Skeletal muscle cell (primary cell): ENCODE measurements at regions not wholly inside any gene's neighbourhood (a gene's known extent, or its start where the extent isn't known, plus 50 kb on each side); places are given as distances from the start of the nearest gene placed in this dataset.

ENCODE experiments used
- DNase-seq: peaks from one replicate; pipeline ENCODE4 v3.0.0-alpha.2; 2010; ENCODE audit warnings: low read depth
- H3K4me3 ChIP-seq: 2 replicates; pipeline ENCODE4 v1.5.1; 2011; ENCODE audit warnings: low read depth, mild to moderate bottlenecking, control low read depth, low read length, moderate library complexity

GRCh38 chr10:128994598-128995143, 472.4 kb upstream of the MGMT start:
- DNase-seq = no peak
- H3K4me3 ChIP-seq = no peak overlapping the region

GRCh38 chr10:128995676-128996075, 471.4 kb upstream of the MGMT start:
- no peak for DNase-seq
- no peak overlapping the region for H3K4me3 ChIP-seq

- H3K4me3 ChIP-seq = no peak overlapping the region
- DNase-seq = no peak
Measured at GRCh38 chr10:128996092-128996491, 470.9 kb upstream of the MGMT start.

DNA sequence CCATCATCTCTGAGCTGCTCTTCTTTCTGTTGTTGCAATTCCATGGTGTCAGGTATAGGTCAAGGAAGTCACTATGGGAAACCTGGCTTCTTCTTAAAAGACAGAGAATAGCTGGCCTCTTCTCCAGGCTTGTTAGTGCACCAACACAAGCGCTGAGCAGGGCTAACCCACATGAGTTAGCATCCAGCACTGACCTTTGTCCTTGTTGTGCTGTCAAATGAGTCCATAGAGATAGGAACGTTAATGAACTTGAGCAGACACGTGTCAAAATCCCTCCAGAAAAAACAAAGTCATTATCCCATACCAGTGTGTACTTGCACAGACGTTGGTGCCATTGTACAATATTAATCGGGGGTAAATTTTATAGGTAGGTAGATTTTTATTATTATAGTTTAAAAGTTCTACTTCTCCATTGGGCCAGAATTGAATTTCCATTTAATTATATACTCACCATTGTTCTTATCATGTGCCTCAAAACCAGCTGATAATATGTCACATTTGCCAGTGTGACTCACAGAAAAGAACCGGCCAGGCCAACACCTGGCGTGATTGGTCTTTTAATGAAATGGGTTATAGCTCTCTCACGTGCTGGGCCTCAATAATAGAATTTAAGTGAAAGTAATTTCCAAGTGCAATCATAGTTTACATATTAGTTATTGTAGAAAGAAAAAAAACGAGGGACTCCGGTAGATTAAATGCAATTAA, 468.8 kb upstream of the MGMT start:
- DNase-seq = no peak
- no peak overlapping the region for H3K4me3 ChIP-seq

DNA sequence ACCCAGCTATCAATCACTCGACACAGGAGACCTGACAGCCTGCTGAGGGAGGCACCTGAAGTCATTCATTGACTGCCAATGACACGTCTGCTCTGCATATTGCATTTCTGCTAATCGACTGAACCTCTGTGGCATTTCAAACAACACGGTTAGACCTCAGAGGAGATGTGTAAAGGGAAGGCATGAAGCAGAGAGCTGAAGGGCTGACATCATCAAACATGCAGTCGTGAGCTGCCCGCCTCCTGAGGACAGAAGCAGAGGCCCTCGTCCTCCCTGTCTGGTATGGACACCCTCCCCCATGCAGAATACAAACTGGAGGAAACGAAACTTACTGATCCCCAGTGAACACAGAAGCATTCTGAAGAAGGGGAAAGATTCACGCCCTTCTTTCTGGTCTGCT, 462.6 kb upstream of the MGMT start:
- no peak overlapping the region for H3K4me3 ChIP-seq
- no peak for DNase-seq

GRCh38 chr10:129005080-129005479, 462.0 kb upstream of the MGMT start:
- DNase-seq = no peak
- no peak overlapping the region for H3K4me3 ChIP-seq

DNA sequence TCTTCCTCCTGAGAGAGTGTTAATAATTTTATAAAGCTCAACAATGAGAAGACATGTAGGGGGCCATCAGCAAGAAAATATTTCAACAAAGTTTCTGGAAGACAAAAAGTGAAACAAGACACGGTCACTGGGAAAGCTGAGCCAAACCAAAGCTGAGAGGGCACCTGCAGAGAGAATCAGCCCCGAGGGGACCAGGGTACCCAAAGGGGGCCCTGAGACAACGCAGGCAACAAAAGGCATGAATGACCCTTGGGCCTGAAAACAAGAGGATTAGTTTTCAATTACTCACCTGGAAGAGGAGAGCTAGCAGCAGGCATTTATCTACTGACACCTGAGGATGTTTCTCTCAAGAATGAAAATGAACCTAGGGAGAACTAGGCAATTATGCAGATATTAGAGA, 461.2 kb upstream of the MGMT start:
- H3K4me3 ChIP-seq = no peak overlapping the region
- DNase-seq = no peak

DNA sequence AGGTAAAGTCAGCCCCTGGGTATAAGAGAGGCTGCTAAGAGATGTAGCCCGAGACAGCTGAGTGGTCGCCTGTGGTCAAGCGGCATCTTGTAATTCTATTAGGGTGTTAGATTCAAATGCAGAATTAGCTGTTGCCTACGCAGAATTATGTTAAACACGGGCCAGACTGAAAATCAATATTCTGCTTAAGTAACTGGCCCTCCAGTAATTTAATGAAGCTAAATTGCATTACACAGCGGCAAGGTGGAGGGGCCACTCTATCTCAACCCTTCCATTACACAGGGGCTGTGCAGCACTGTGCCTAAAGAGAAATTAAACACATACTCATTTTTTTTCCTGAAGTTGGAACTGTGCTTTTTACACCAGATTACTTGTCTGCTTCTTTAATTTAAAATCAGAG, 448.5 kb upstream of the MGMT start:
- H3K4me3 ChIP-seq = no peak overlapping the region
- no peak for DNase-seq

- no peak for DNase-seq
- no peak overlapping the region for H3K4me3 ChIP-seq
Measured at GRCh38 chr10:129020651-129021330, 446.2 kb upstream of the MGMT start.

DNA sequence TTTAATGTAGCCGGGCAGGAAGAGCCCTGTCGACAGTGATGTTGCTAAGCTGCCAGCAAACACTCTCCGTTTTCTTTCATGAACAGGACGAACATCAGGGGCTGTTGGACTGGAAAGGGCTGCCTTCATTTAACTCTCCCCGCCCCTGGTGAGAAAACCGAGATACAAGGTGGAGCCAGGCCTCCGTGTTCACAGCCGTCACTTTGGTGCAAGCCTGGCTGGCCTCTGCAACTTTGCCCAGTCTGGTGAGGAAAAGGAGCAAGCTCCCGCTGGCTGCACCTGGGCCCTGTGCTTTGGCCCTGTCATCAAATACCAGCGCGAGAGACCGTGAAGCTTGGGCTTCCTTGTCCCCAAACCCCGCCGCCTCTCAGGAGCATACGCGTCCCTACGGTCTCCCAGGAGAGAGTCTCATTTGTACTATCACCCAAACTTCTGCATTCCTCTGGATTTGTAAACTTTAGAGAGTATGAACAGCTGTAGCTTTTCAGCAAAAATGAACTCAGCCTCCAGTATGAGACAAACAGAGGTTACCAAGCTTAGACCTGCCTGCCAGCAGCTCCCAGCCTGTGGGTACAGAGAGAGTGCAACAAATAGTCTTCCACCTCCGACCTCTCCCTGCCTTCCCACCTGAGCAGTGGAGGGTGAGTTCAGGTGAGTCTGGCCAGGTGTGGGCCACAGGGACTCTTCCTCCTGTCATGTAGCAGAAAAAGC, 445.3 kb upstream of the MGMT start:
- no peak overlapping the region for H3K4me3 ChIP-seq
- no peak for DNase-seq

- no peak for DNase-seq
- no peak overlapping the region for H3K4me3 ChIP-seq
Measured at GRCh38 chr10:129023082-129023481, 444.0 kb upstream of the MGMT start.

DNA sequence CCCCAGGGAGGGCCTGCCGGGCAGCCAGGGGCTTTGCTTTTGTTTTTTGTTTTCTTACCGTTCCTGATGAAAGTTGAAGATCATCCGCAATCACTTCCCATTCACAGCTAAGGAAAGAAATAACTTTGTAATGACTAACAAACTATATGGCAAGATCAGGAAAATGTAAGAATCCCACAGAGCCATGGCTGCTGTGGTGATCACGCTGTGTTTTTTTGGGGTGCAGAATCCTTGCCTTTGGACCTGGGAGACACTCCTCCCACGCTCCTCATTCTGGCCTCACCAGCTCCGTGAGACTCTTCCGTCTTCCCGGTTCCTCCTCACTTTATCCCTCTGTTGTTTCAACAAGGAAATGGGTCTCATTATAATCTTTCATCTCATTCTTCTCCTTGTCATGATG, 443.0 kb upstream of the MGMT start:
- DNase-seq = no peak
- H3K4me3 ChIP-seq = peak overlapping the region; percentile 20

DNA sequence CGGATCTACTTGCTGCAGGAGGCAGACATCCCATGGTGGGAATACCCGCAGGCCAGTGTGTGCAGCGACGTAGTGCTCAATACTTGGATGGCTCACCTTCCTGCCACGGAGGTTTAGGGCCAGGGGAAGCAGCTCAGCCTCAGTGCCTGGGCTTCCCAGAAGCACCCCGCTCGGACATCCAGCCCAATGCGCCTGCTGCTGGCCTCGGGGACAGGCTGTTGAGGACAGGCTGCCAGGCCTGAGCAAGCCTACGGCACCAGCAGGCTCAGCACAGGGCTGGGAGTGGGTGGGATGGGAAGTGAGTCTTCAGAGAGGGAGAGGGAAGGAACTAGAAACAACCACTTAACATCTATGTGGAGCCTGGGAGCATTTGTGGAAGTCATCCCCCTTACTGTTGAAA, 441.3 kb upstream of the MGMT start:
- no peak for DNase-seq
- no peak overlapping the region for H3K4me3 ChIP-seq

GRCh38 chr10:129027906-129028305, 439.1 kb upstream of the MGMT start:
- DNase-seq = no peak
- no peak overlapping the region for H3K4me3 ChIP-seq

GRCh38 chr10:129028451-129028850, 438.6 kb upstream of the MGMT start:
- no peak for DNase-seq
- H3K4me3 ChIP-seq = no peak overlapping the region

GRCh38 chr10:129029051-129029450, 438.0 kb upstream of the MGMT start:
- H3K4me3 ChIP-seq = no peak overlapping the region
- DNase-seq = no peak

DNA sequence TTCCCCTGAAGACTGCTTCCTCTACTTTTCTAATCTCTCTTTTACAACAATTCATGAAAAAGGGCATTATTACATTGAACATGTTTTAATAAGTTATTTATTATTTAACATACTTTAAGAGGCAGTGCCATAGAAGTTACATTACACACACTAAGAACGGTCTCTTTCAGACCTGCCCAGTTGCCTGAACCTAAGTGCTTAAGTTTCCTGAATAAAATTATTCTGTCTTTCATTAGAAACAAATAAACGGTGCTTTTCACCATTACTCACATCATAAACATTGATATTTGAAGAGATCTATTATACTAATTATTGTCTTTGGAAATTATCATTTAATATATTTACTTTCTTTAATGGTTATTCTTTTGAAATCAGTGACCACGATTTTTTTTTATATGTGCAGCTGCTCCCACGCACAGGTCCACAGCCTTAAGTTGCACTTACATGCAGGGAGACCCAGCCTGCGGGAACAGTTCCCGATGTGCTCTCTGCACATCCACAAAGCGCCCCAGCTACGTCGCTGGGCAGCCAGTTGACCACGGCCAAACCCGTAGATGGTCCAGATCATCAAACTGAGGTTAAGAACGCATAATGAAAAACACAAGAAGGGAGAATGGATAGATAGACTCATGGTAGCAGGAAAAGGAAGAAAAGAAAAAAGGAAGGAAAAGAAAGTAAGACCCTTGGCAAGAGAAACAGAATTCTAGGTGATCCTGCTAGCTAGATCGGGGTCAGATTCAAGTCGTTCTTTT, 437.0 kb upstream of the MGMT start:
- no peak for DNase-seq
- peak overlapping the region; percentile 1 for H3K4me3 ChIP-seq

- H3K4me3 ChIP-seq = peak overlapping the region; percentile 1
- DNase-seq = no peak
Measured at GRCh38 chr10:129030603-129030895, 436.5 kb upstream of the MGMT start.

GRCh38 chr10:129030996-129031843, 435.8 kb upstream of the MGMT start:
- no peak overlapping the region for H3K4me3 ChIP-seq
- DNase-seq = no peak
